ENCODE measurements at regions not wholly inside any gene's neighbourhood (a gene's known extent, or its start where the extent isn't known, plus 50 kb on each side); places are given as distances from the start of the nearest gene placed in this dataset.

- TF ChIP-seq POLR2A (IDR thresholded peaks at IDR 0.05) (no peak), CTCF (IDR thresholded peaks at IDR 0.05) (no peak)
Observed at GRCh38 chr13:104594806-104595205, 1528.6 kb upstream of the SLC10A2 start.

All from breast epithelium (tissue), 3 donors.